Neural cell (in vitro differentiated cells): ENCODE measurements at regions not wholly inside any gene's neighbourhood (a gene's known extent, or its start where the extent isn't known, plus 50 kb on each side); places are given as distances from the start of the nearest gene placed in this dataset.

Experiments
- EP300 ChIP-seq: fragments of 450-650 bp; conservative IDR thresholded peaks from 2 replicates; pipeline ENCODE4 v1.6.1; 2014; ENCODE audit warnings: antibody characterized with exemption, mild to moderate bottlenecking, moderate library complexity; ENCODE audit not compliant: poor library complexity, severe bottlenecking
- EZH2 ChIP-seq: fragments of 200-600, 300-800 bp; shearing (Covaris generic), sonication (generic); IDR thresholded peaks from 2 replicates; pipeline ENCODE4 v1.6.1; 2014; ENCODE audit warnings: antibody characterized with exemption, low read length, borderline replicate concordance, mild to moderate bottlenecking; ENCODE audit not compliant: insufficient read depth, poor library complexity, severe bottlenecking
- MXI1 ChIP-seq: fragments of 450-650 bp; conservative IDR thresholded peaks from 2 replicates; pipeline ENCODE4 v1.6.1; 2014; ENCODE audit warnings: antibody characterized with exemption, mild to moderate bottlenecking; ENCODE audit not compliant: poor library complexity, severe bottlenecking
- POLR2AphosphoS5 ChIP-seq: IDR thresholded peaks from 2 replicates; pipeline ENCODE4 v1.6.1; 2012
- TAF1 ChIP-seq: IDR thresholded peaks from 2 replicates; pipeline ENCODE4 v1.6.1; 2012; ENCODE audit warnings: low read depth
- TF ChIP-seq, protein P1 (sequence below): fragments of 450-650 bp; IDR thresholded peaks from 2 replicates; pipeline ENCODE4 v1.5.1; 2014; ENCODE audit warnings: antibody characterized with exemption, mild to moderate bottlenecking, moderate library complexity; ENCODE audit not compliant: poor library complexity, severe bottlenecking

- TF ChIP-seq EZH2 (no peak), EP300 (no peak), TAF1 (no peak), POLR2AphosphoS5 (no peak), MXI1 (no peak)
- TF ChIP-seq, protein P1, sequence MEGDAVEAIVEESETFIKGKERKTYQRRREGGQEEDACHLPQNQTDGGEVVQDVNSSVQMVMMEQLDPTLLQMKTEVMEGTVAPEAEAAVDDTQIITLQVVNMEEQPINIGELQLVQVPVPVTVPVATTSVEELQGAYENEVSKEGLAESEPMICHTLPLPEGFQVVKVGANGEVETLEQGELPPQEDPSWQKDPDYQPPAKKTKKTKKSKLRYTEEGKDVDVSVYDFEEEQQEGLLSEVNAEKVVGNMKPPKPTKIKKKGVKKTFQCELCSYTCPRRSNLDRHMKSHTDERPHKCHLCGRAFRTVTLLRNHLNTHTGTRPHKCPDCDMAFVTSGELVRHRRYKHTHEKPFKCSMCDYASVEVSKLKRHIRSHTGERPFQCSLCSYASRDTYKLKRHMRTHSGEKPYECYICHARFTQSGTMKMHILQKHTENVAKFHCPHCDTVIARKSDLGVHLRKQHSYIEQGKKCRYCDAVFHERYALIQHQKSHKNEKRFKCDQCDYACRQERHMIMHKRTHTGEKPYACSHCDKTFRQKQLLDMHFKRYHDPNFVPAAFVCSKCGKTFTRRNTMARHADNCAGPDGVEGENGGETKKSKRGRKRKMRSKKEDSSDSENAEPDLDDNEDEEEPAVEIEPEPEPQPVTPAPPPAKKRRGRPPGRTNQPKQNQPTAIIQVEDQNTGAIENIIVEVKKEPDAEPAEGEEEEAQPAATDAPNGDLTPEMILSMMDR, result no peak
Measured at GRCh38 chr5:126182971-126183695, 240.1 kb upstream of the GRAMD2B start.
